ENCODE measurements at regions not wholly inside any gene's neighbourhood (a gene's known extent, or its start where the extent isn't known, plus 50 kb on each side); places are given as distances from the start of the nearest gene placed in this dataset.

DNA sequence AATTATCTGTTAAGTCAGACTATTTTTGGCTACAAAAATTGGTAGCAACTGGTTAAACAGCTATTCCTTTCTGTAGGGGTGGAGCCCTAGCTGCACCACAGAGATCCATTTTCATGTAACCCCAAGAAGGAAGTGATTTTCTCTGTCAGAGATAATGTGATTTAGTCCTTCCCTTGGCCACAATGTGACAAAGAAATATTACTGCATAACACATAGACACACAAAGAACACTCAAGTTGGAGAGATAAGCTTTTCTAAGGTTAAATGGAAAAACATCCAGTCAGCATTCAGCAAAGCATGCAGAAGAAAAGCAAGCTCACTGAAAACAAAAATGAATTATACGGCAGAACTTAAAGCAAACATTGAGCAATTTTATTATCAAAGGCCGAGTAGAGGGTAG lies 227.8 kb upstream of the CDH9 start:
- no peak for TF ChIP-seq EZH2 (IDR thresholded peaks at IDR 0.05; ENCODE audit: low read depth, unreplicated experiment)
- TF ChIP-seq, protein P1, sequence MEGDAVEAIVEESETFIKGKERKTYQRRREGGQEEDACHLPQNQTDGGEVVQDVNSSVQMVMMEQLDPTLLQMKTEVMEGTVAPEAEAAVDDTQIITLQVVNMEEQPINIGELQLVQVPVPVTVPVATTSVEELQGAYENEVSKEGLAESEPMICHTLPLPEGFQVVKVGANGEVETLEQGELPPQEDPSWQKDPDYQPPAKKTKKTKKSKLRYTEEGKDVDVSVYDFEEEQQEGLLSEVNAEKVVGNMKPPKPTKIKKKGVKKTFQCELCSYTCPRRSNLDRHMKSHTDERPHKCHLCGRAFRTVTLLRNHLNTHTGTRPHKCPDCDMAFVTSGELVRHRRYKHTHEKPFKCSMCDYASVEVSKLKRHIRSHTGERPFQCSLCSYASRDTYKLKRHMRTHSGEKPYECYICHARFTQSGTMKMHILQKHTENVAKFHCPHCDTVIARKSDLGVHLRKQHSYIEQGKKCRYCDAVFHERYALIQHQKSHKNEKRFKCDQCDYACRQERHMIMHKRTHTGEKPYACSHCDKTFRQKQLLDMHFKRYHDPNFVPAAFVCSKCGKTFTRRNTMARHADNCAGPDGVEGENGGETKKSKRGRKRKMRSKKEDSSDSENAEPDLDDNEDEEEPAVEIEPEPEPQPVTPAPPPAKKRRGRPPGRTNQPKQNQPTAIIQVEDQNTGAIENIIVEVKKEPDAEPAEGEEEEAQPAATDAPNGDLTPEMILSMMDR (conservative IDR thresholded peaks at IDR 0.05; ENCODE audit: low read depth in 2 of 2), result no peak
- no peak for TF ChIP-seq POLR2AphosphoS5 (IDR thresholded peaks at IDR 0.05; ENCODE audit: low read depth)
- no peak for TF ChIP-seq CREB1 (CRISPR knock-in tag; IDR thresholded peaks at IDR 0.05; ENCODE audit: low read depth)
- no peak for TF ChIP-seq EZH2phosphoT487 (IDR thresholded peaks at IDR 0.05; ENCODE audit: unreplicated experiment)
- no peak for TF ChIP-seq ZNF114 (CRISPR knock-in tag; IDR thresholded peaks at IDR 0.05)
- TF ChIP-seq, protein P2, sequence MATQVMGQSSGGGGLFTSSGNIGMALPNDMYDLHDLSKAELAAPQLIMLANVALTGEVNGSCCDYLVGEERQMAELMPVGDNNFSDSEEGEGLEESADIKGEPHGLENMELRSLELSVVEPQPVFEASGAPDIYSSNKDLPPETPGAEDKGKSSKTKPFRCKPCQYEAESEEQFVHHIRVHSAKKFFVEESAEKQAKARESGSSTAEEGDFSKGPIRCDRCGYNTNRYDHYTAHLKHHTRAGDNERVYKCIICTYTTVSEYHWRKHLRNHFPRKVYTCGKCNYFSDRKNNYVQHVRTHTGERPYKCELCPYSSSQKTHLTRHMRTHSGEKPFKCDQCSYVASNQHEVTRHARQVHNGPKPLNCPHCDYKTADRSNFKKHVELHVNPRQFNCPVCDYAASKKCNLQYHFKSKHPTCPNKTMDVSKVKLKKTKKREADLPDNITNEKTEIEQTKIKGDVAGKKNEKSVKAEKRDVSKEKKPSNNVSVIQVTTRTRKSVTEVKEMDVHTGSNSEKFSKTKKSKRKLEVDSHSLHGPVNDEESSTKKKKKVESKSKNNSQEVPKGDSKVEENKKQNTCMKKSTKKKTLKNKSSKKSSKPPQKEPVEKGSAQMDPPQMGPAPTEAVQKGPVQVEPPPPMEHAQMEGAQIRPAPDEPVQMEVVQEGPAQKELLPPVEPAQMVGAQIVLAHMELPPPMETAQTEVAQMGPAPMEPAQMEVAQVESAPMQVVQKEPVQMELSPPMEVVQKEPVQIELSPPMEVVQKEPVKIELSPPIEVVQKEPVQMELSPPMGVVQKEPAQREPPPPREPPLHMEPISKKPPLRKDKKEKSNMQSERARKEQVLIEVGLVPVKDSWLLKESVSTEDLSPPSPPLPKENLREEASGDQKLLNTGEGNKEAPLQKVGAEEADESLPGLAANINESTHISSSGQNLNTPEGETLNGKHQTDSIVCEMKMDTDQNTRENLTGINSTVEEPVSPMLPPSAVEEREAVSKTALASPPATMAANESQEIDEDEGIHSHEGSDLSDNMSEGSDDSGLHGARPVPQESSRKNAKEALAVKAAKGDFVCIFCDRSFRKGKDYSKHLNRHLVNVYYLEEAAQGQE (IDR thresholded peaks at IDR 0.05; ENCODE audit: unreplicated experiment), result no peak
- TF ChIP-seq STAT1 (IDR thresholded peaks at IDR 0.05; ENCODE audit: unreplicated experiment), result no peak
- no peak for TF ChIP-seq NANOG (IDR thresholded peaks at IDR 0.05; ENCODE audit: borderline replicate concordance)
- TF ChIP-seq, protein P3, sequence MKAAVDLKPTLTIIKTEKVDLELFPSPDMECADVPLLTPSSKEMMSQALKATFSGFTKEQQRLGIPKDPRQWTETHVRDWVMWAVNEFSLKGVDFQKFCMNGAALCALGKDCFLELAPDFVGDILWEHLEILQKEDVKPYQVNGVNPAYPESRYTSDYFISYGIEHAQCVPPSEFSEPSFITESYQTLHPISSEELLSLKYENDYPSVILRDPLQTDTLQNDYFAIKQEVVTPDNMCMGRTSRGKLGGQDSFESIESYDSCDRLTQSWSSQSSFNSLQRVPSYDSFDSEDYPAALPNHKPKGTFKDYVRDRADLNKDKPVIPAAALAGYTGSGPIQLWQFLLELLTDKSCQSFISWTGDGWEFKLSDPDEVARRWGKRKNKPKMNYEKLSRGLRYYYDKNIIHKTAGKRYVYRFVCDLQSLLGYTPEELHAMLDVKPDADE (IDR thresholded peaks at IDR 0.05), result no peak
- no peak for TF ChIP-seq JUNB (IDR thresholded peaks at IDR 0.05; ENCODE audit: unreplicated experiment)

All from GM23338 (cell line).